NCI-H2196 (cell line): ENCODE measurements at regions not wholly inside any gene's neighbourhood (a gene's known extent, or its start where the extent isn't known, plus 50 kb on each side); places are given as distances from the start of the nearest gene placed in this dataset.

Source experiments
- DNase-seq: peaks from one replicate; lab custom pipeline; 2025; ENCODE audit not compliant: unreplicated experiment; lab: John Stamatoyannopoulos, UW

DNA sequence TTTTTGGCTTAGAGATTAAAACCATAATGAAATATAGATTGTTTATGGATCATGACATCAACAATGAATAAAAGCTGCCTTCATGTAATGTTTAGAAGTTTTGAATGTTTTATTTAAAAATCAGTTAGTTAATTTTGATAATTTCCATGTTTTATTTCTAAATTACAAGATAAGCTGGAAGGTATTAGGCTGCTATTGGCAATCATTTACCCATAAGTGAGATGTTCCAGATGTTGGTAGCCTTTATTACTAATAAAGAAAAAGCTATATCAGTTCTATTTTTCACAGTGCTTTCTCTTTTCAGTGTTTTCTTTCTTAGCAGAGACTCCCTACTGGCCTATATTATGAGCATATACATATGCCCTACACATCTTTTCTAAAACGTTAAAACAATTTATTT is 347.0 kb downstream of the CSNK1G3 start:
- no peak for DNase-seq

DNA sequence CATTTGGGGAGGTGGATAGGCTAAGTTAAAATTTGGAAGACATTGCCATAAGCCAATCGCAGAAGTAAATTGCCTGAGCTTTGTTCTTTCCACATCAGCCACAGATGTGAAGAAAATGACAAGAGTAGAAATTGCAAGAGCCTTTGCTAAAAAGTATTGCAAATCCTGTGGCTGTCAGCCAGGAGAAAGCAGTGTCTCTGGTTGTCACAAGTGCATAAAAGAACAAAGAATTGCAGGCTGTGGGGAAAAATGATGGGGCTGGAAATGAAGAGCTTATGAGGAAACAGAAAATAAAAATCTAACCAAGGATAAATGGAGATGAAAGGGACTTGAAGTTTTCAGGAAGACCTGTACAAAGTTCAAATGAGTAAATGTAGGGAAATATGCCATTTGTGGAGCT is 344.8 kb downstream of the CSNK1G3 start:
- DNase-seq: no peak

DNA sequence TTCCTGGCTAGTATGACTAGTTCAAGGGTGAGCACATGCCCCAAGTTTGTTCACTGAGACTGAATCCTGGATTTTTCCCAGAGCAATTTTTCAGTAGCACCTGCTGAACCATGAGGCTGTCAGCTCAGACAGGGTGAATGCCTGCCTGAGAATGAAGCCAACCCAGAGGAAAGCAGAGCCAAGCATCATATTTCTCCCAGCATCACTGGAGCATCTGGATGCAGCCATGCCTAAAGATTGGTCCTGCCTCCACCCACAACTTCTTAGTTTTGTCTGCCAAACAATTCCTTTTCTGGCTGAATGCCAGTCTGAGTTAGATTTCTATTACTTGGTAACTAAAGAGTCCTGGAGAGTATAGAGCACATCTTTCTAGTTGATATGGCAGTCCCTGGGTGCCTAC is 343.6 kb downstream of the CSNK1G3 start:
- peak; percentile 34 for DNase-seq

DNA sequence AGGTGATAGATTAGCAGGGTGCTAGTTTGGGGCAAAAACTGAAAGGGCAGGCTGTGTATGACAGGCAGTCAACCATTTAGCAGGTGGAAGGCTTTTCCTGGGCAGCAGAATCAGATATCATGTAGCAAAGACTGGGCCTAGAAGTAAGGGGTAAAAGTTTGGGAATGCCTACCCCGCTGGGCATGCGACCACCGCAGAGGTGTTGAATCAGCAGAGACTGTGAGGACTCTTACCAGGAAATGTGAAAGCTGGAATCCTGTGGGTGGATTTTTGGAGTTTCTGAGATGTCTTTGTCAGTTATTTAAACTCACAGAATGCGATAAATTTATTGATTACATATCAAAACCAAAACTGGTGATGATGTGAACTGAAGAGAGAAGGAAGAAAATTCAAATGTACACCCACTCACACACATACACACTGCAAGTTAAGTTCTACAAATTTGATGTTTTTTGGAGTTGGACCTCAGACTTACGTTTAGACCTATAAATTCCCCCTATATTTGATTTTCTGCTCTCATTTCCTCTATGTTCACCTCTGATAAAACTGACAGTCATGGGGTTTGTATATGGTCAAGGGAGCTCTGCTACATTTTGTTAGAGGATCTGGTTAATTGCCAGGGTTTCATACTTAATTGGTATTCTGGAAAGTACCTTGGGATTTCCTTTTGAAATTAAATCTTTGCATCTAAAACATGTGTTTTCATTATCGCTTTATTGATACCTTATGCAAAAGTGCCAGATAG is 333.6 kb downstream of the CSNK1G3 start:
- no peak for DNase-seq

DNA sequence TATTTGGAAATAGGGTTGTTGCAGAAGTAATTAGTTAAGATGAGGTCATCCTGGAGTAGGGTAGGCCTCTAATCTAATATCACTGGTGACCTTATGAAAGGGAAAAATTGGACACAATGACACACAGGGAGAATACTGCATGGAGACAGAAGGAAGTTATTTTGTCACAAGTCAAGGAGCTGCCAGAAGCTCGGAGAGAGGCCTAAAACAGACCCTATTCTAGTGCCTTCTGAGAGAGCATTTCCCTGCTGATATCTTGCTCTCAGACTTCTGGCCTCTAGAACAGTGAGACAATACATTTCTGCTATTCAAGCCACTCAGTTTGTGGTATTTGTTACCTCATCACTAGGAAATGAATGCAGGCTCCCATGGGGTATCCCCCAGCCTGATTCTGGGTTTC is 332.9 kb downstream of the CSNK1G3 start:
- DNase-seq: no peak

DNA sequence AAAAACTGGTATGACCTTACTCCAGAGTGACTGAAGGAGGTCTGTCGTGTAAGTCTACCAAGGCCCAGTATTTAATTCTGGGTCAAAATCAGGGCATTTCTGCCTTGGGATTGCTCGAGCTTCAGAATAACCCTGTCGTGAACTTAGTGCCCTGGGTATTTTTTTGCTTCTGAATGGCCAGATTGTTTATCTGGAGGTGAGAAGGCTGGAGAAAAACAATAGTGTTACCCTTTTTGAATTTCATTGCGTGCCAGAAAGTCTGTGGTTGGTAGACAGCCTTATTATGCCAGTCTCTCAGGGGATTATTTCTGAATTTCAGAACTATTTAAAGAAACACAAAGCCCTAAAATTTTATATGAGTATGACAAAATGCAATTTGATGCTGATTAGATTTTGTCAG is 323.4 kb downstream of the CSNK1G3 start:
- no peak for DNase-seq

DNA sequence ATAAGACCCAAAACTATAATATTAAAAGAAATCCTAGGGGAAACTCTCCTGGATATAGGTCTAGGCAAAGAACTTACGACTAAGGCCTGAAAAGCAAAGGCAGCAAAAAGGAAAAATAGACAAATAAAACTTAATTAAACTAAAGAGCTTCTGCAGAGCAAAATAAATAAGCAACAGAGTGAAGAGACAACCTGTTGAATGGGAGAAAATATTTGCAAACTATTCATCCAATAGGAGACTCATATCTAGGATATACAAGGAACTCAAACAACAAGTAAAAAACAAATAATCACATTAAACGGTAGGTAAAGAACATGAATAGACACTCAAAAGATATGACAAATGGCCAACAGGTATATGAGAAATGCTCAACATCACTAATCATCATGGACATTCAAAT is 318.6 kb downstream of the CSNK1G3 start:
- DNase-seq: no peak

DNA sequence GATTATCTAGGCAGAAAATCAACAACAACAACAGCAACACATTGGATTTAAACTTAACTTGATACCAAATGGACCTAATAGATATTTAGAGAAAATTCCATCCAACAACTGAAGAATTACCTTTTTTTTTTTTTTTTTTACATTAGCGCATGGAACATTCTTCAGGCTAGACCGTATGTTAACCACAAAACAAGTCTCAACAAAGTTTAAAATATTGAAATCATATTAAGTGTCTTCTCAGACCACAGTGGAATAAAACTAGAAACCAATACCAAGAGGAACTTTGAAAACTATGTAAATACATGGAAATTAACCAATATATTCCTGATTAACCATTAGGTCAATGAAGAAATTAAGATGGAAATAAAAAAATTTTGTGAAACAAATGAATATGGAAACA is 315.8 kb downstream of the CSNK1G3 start:
- DNase-seq: no peak

DNA sequence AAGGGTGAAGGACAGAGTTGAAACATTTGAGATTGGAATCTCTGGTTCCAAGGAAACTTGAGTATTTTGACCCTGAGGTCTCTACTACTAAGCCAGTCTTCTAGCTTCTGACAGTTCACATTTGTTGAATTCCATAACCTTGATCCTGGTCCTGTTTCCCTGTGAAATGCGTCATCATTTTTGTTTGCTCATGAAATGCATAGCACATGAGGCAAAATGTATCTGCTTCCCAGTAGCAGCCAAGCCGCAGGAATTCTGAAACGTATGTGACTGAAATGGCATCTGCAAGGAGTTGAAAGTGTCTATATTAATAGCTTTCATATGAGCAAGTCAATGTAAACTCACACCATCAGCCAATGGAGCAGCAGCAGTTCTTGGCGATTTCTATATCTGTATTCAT is 307.9 kb downstream of the CSNK1G3 start:
- no peak for DNase-seq

DNA sequence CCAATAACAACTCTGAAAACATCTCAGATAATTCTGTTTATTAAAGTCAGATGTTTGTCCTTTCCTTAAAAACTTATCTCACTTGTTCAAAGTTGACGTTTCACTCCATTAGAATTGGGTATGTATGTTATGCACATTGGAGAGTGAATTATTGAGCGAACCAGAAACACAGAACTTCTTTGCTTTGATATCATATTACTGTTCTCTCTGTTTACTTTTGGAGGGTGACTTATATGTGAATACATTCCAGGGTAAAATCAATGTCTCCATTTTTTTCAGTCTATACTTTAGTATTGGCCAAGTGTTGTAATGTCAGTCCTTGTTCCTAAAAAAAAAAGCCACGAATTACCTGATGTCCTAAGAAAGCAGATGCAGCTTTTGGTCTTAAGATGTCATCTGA is 307.4 kb downstream of the CSNK1G3 start:
- no peak for DNase-seq

DNA sequence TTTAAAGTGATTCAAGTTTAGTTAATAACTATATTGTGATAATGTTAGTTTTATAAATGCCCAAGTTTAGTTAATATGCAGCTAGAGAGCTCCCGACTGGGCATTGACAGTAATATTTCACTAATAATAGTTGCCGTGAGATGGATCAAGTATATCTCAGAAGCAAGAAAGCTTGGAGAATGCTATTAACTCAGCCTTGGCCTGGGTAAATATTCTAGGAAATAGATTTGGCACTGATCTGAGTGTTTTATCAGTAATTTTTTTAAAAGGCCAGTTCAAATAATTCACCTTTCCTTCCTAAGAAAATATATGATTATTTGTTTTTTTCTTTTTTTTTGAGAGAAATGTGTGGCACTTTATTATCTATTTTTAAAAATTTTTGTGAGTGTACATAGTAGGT is 305.3 kb downstream of the CSNK1G3 start:
- DNase-seq: no peak

DNA sequence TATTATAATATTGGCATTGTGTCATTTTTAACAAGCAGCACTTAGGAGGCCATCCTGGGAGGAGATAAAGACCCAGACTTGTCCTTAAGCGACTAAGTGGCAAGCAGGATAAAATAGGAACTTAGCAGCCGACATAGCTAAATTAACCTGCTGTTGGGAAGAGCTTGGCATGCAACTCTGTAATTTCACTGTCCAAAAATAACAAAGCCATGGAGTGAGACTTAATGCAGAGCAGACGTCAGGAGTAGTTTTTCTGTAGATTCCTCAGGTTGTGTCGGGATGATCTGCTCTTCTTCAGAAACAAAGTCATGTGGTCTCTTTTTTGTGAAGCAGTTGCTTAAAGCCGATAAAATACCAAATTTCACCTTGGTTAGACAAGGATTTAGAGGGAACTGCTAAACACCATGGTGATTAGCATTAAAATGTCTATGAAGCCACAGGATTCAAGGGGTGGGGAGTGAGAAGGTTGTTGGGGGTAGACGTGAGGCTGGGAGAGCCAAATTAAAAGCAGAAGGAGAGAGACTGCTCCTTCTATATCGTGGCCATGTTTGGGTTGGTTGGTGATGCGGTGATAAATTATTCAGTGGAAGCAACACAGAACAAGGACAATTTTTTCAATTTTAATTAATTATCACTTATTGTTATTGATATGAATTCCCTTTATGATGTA is 303.0 kb downstream of the CSNK1G3 start:
- DNase-seq: no peak

DNA sequence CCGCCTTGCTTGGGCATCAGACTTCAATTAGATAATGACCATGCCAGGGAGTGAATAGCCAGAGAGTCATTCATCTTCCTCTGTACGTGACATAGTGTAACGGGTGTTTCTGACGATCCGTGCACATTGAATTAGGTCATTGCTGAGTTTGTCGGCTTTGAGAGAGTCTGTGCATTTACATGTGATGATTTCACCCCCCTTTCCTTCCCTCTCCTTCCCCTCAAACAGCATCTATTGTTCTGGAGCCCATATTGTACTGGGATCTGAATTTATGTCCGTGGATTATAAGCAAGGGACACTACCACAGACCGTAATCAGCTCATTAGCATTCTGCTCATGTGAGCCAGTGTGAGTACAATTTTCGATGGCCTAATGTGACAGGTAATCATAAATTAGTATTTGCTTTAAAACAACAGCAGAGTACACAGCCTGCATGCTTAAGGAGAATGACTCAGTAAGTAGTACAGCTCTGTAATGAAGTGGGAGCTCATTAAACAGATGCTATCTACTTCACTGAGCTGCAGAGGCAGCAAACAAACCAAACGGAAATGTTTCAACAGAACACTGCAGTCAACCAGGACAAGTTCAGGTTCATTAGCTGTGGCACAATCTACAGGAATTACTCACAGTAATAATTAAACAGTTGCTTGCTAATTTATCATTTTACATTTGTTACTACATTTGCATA is 302.1 kb downstream of the CSNK1G3 start:
- DNase-seq: peak; percentile 51

DNA sequence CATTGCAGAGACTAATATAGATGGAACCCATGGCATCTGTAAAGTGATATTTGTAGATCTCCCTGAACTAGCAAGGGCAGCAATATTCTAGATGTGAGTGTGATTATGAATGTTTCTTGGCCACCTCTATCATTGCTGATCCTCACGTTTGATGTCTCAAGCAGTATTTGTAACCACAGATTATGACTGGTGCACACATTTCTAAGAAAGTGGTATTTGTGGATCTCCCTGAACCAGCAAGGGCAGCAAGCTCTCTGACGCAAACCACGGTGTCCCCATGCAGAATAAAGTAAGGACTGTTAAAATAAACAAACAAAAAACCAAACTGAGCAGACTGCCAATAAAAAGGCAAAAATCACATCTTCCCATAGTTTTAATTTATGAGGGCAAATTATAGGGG is 301.3 kb downstream of the CSNK1G3 start:
- DNase-seq: no peak

DNA sequence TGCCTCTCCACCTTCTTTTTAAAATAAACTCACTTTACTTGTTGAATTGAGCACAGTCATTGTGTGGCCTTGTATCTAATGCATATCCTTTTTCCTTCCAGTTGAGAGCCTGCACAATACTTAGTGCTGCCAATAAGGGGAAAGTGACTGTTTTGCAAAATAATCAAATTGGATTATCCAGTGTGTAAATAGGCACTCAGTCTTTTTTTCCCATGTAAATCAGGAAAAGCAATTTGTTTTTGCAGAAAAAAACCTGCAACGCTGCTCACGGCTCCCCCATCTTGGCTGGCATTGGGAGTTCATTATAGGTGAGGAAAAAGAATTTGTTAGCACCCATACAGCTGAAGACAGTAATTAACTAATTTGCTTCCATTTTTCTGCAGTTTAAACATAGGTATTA is 299.9 kb downstream of the CSNK1G3 start:
- no peak for DNase-seq

DNA sequence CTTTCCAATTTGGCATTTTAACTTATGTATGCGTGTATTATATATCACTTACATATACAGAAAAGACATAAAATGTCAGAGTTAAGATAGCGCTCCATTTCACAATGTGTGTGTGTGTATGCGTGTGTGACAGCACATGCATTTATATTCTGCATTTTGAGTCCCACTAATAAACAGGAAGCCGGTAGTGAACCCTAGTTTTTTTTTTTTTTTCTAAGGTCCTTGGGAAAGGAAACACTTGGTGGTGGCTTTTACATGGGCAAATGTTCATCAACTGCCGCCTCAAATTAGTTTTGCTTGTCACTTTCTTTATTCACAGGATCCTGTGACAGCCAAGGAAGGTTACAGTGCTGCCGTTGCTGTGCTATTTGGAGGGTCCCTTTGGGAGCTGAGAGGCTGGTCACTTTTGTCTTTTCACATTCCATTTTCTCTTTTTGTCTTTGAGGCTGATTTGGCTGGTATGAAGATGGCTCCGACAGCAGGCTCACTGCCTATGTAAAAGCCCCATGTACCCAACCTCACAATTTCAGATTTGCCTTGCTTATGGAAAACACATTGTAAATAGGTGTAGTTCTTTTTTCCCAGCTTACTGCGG is 298.9 kb downstream of the CSNK1G3 start:
- DNase-seq: no peak

DNA sequence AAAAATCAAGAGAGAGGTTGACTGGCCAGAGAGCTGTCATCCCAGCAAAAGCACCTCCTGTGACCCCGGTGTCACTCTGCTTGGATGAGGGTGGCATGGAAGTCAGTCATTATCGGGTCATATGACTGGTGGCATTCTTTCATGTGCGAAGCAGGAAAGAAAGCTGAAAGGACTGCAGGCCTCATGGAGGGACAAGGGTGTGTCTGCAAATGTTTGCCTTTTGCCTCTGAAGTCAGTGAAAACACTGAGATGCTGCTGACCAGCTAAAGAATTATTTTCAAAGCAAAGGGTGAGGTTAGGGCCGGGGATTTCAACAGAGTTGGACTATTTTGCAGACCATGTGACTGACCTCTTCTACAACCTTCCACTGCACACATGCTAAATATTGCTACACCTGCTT is 298.3 kb downstream of the CSNK1G3 start:
- DNase-seq: no peak

DNA sequence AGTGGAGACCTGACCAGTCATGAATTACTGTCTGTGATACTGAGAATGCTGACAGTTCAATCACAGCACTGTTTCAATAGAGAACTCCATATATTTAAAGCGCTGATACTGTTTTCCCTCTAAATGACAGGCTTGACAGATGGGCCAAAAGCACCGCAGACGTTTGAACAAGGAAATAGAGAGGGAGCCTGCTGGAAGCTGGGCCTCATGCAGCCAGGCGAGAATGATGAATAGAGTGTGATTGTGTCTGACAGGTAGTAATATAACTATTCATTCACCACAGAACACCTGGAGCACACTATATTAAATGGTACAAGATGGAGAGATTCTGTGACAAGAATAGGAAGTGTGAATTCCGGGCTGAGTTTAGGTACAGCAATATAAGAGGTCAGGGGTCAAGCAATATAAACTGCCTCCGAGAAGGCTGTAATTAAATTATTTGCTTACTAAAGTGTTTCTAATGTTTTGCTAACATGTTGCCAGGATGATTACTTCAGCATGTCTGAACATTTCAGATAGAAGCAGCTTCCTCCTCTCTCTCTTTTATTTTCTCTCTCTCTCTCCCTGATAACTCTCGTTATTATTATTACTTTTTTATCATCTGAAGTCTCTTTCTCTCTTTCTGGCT is 297.7 kb downstream of the CSNK1G3 start:
- DNase-seq: peak; percentile 56

DNA sequence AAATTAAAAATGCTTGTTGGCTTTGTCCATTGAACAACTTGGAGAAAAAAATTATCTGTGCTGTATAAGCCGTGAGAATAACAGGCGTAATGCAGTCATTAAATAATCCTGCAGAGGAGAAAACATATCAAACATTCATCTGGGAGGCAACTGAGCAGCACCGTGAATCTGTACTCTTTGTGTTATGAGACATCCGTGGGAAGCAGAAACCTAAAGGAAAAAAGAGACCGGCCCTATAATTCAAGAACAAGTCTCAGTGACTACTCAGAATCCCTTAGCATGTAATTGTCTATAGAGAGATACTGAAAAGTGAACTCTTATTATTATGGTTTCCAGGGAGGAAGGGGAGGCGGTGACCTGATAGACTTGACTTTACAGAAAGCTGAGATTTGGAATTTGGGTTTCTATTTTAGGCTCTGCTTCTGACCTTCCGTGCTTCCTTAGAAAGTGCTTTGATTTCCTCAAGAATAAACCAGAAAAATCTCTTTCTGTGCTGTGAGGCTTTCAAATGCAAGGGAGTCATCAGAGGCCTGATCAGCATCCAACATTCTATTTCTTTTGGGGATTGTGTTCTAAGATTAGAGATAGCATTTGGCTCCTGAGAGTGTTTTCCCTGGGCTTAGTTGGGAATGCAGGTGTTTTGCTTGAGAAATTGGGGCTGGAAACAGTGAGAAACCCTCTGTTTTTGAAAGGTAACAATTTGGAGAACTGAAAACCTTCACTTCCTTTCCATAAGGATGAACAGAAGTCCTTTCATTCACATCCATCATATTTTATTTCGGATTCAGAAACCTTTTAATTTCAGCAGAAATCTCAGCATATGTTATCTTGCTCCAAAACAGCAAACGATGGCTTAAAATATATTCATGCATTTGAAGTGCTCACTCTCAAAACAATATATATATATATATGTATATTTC is 296.7 kb downstream of the CSNK1G3 start:
- no peak for DNase-seq

DNA sequence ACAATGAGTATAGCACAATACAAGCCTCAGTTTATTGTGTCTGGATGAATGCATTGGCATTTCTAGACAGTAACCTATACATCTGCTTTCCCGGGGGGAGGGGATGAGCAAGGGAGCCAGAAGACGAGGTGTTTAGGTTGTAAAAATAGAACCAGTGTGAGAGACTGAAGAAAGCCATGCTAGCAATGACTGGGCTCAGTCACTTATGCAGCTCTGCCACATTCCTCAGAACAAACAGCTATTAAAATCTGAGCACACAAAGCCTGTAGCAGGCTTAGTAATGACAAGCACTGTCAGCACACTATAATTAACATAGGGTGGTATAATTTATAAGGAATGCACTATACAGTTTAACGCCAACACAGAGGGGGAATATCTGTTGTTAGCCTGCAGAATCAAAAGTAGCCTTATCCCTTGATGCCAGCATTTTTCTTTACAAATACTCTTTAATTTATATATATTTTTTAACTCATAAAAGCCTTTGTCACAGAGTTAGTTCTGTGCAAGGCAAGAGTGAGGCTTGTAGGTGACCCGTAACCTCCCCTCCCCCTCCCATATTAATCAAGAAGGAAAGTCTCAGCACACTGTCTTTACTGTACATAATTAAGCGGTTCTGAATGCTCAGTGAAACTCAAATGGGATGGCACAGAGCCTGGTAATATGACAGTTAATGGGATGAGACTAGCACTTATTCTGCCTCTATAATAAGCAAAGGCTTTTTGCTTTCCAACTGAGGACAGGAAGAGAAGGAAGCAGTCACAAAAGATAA is 295.4 kb downstream of the CSNK1G3 start:
- DNase-seq: no peak
